Ascending aorta (tissue), 2 donors: ENCODE measurements at regions not wholly inside any gene's neighbourhood (a gene's known extent, or its start where the extent isn't known, plus 50 kb on each side); places are given as distances from the start of the nearest gene placed in this dataset.

Source experiments
- DNase-seq, 2 donors: peaks; one replicate each; pipeline ENCODE4 v3.0.0-alpha.2; 2019; ENCODE audit warnings: low spot score in 2 of 2
- H3K27ac ChIP-seq, 2 donors: fragments of 200-600 bp; sonication (generic); one replicate each; pipeline ENCODE4 v1.5.1; 2016 to 2017; ENCODE audit warnings: mild to moderate bottlenecking in 1 of 2
- H3K27me3 ChIP-seq: fragments of 200-600 bp; sonication (generic); one replicate; pipeline ENCODE4 v1.5.1; 2017
- H3K36me3 ChIP-seq, 2 donors: fragments of 200-600 bp; sonication (generic); one replicate each; pipeline ENCODE4 v1.5.1; 2016
- H3K4me1 ChIP-seq, 2 donors: fragments of 200-600 bp; sonication (generic); one replicate each; pipeline ENCODE4 v1.5.1; 2016 to 2017; ENCODE audit warnings: mild to moderate bottlenecking in 1 of 2
- H3K4me3 ChIP-seq, 2 donors: fragments of 200-600 bp; sonication (generic); one replicate each; pipeline ENCODE4 v1.5.1; 2016 to 2017; ENCODE audit warnings: mild to moderate bottlenecking in 1 of 2
- H3K9me3 ChIP-seq, 2 donors: fragments of 200-600 bp; sonication (generic); one replicate each; pipeline ENCODE4 v1.5.1; 2016
- intact Hi-C: fragments of 100-400 bp; cut with DNase I; formaldehyde crosslinking; loops from one replicate; pipeline ENCODE4 v1.15.1; 2023
- TF ChIP-seq, protein P1 (sequence below), 3 experiments: fragments of 200-600 bp in 2 of 3; fragments of 450-650 bp in 1 of 3; sonication (generic) in 2 of 3; IDR thresholded peaks; one replicate each; pipeline ENCODE4 v1.5.1; 2016 to 2019; ENCODE audit warnings: antibody characterized with exemption in 3 of 3, mild to moderate bottlenecking in 1 of 3, moderate library complexity in 1 of 3

DNA sequence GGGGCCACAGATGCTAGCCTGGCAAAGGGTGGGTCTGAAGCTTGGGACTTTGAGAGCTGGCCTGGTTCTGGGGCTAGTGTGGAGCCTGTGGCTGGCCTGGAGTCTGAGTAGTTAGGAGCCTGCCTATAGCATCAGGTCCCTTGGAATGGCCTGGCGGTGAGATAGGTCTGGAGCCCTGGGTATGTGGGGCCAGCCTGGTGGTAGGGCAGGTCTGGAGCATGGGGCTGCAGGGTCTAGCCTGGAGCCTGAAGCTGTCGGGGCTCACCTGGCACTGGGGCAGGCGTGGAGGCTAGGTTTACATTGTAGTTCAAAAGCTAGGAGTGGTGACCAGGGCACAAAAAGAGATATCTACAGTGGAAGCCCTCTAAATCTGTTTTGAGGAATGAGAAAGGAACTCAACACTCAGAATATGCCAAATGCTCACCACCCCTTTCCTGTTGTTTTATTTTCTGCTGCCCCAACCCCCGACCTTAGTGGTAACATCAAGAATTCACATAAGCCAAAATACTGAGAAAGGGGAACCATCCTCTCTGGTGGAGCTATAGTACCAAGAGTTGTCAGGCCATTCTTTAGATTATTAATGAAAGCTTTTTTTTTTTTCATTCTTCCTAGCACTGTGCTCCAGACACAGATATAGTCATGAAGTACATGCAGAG is 100.3 kb downstream of the TANC2 start:
- no peak overlapping the region for H3K27ac ChIP-seq
- TF ChIP-seq, protein P1, sequence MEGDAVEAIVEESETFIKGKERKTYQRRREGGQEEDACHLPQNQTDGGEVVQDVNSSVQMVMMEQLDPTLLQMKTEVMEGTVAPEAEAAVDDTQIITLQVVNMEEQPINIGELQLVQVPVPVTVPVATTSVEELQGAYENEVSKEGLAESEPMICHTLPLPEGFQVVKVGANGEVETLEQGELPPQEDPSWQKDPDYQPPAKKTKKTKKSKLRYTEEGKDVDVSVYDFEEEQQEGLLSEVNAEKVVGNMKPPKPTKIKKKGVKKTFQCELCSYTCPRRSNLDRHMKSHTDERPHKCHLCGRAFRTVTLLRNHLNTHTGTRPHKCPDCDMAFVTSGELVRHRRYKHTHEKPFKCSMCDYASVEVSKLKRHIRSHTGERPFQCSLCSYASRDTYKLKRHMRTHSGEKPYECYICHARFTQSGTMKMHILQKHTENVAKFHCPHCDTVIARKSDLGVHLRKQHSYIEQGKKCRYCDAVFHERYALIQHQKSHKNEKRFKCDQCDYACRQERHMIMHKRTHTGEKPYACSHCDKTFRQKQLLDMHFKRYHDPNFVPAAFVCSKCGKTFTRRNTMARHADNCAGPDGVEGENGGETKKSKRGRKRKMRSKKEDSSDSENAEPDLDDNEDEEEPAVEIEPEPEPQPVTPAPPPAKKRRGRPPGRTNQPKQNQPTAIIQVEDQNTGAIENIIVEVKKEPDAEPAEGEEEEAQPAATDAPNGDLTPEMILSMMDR (IDR thresholded peaks at IDR 0.05), result no peak
- intact Hi-C loops, result no loop called here
- H3K4me3 ChIP-seq, result no peak overlapping the region
- H3K27me3 ChIP-seq, result no peaks in the 10 kb centered on the region
- no peak for DNase-seq
- no peaks in the 10 kb centered on the region for H3K4me1 ChIP-seq
- H3K36me3 ChIP-seq, result no peaks in the 10 kb centered on the region
- H3K9me3 ChIP-seq, result no peaks in the 10 kb centered on the region

DNA sequence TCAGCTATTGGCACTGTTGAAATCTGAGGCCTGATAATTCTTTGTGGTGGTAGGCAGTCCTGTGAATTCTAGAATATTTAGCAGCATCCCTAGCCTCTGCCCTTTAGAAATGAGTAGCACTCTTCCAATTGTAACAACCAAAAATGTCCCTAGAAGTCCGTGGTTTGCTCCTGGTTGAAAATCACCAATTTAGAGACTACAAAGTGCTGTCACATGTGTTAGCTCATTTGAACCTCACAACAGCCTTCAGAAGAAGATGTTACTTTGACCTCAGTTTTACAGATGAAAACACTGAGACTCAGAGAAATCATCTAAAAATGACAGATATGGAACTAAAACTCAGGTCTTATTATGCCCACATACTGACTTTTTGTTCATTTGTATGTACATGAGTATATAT is 103.2 kb downstream of the TANC2 start:
- no peaks in the 10 kb centered on the region for H3K4me1 ChIP-seq
- no peaks in the 10 kb centered on the region for H3K9me3 ChIP-seq
- TF ChIP-seq, protein P1 (IDR thresholded peaks at IDR 0.05), result no peak
- intact Hi-C loops, result no loop called here
- no peak overlapping the region for H3K4me3 ChIP-seq
- H3K27me3 ChIP-seq, result no peaks in the 10 kb centered on the region
- DNase-seq, result no peak
- no peaks in the 10 kb centered on the region for H3K36me3 ChIP-seq
- H3K27ac ChIP-seq, result no peak overlapping the region

DNA sequence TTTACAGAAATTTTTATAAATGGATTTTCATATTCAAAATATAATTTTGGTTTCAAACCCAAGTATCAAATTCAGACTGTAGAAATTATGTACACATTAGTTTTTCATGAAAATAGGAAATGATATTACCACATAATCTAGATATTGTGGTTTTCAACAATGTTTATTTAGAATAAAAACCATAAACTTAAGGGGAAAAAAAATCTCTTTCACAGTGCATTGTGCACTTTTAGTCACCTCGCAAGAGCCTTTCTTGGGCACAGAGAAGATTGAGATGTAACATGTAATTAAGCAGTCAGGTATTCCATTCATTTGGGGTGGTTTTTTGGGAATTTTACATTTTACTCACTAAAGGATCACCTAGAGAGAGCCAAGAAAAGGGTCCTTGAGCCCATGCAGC is 104.0 kb downstream of the TANC2 start:
- Histone ChIP-seq H3K27ac (no peak overlapping the region), H3K4me1 (no peaks in the 10 kb centered on the region), H3K36me3 (no peaks in the 10 kb centered on the region), H3K9me3 (no peaks in the 10 kb centered on the region), H3K4me3 (no peak overlapping the region), H3K27me3 (no peaks in the 10 kb centered on the region)
- intact Hi-C loops, result no loop called here
- no peak for DNase-seq
- TF ChIP-seq, protein P1 (IDR thresholded peaks at IDR 0.05), result no peak

DNA sequence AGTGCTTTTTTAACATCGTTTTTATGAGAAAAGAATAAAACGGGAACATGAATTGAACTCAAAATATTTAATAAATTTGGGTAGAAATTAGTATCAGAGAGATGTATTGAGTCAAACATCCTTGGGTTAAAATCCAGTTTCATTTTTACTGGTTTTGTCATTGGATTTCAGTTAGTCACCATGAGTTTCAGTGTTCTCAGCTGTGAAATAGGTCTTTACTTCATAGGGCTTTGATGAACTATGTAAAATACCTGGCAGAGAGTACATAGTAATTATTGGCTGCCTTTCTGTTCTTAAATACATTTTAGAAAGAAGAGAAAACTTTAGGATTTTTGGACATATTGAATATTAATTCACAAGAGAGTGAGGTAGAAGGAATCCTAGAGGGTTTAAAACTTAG is 105.8 kb downstream of the TANC2 start:
- H3K36me3 ChIP-seq, result no peaks in the 10 kb centered on the region
- no peaks in the 10 kb centered on the region for H3K9me3 ChIP-seq
- H3K27me3 ChIP-seq, result no peaks in the 10 kb centered on the region
- H3K27ac ChIP-seq, result no peak overlapping the region
- intact Hi-C loops, result no loop called here
- no peak overlapping the region for H3K4me3 ChIP-seq
- TF ChIP-seq, protein P1 (IDR thresholded peaks at IDR 0.05), result no peak
- DNase-seq, result no peak
- H3K4me1 ChIP-seq, result no peaks in the 10 kb centered on the region

DNA sequence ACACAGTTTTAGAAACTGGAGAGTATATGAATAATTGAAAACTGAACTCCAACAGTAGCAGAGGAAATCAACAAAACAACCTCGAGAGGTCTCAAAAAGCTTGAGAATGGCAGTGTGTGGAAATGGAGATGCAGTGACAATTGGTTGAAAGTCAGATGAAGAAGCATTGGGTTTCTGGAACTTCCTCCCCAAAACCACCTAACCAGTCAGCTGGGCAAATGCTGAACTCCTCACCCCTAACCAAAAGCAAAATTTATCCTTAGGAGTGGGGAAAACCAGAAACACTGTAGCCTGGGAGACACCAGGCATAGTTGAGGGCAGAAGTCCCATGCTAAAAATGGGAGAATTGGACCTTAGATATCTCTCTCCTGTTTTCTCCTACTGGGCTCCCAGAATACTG is 109.9 kb downstream of the TANC2 start:
- Histone ChIP-seq H3K36me3 (no peaks in the 10 kb centered on the region), H3K4me1 (no peaks in the 10 kb centered on the region), H3K9me3 (no peaks in the 10 kb centered on the region), H3K27ac (no peak overlapping the region), H3K4me3 (no peak overlapping the region), H3K27me3 (no peaks in the 10 kb centered on the region)
- no peak for DNase-seq
- intact Hi-C loops, result no loop called here
- TF ChIP-seq, protein P1 (IDR thresholded peaks at IDR 0.05), result no peak

DNA sequence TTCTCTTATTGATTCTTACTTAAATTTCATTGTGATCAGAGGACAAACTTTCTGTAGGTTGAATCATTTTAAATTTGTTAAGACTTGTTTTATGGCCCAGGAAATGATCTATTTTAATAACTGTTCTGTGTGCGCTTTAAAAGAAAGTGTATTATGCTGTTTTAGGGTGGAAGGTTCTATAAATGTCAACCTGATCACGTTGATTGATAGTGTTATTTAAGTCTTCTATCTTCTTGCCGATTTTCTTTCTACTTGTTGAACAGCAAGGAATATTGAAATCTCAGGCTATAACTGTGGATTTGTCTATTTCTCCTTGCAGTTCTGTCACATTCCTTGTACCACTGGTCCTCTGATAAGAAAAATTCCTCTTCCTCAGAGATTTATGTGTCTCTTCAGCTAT is 112.7 kb downstream of the TANC2 start:
- no peaks in the 10 kb centered on the region for H3K27me3 ChIP-seq
- no peak overlapping the region for H3K4me3 ChIP-seq
- TF ChIP-seq, protein P1 (IDR thresholded peaks at IDR 0.05), result no peak
- intact Hi-C loops, result no loop called here
- no peaks in the 10 kb centered on the region for H3K9me3 ChIP-seq
- no peaks in the 10 kb centered on the region for H3K36me3 ChIP-seq
- no peak for DNase-seq
- no peak overlapping the region for H3K27ac ChIP-seq
- H3K4me1 ChIP-seq, result no peaks in the 10 kb centered on the region
